ENCODE measurements at regions not wholly inside any gene's neighbourhood (a gene's known extent, or its start where the extent isn't known, plus 50 kb on each side); places are given as distances from the start of the nearest gene placed in this dataset.

DNA sequence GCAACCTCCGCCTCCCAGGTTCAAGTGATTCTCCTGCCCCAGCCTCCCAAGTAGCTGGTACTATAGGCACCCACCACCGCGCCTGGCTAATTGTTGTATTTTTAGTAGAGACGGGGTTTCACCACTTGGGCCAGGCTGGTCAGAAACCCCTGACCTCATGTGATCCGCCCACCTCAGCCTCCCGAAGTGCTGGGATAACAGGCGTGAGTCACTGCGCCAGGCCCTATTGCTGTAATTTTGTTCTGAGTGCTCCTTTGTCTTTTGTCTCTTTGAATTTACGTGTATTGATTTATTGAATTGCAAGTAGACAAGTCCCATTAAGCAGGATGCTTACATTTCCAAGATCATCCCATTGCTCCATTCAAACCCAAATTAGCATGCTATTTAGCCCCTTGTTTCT, 186.7 kb downstream of the MSX2 start:
- H3K36me3 ChIP-seq (replicated peaks in 1 of 2; ENCODE audit: control insufficient read depth in 1 of 2, insufficient read depth in 2 of 2, low read length in 1 of 2) = no peaks in the 10 kb centered on the region
- H3F3A ChIP-seq (replicated peaks; ENCODE audit: insufficient read depth) = no peaks in the 10 kb centered on the region
- no peaks in the 10 kb centered on the region for H3K9me2 ChIP-seq
- no peak overlapping the region for H2AFZ ChIP-seq (ENCODE audit: low read depth)
- no peak overlapping the region for H3K9ac ChIP-seq
- WGBS (ENCODE audit: low lambda C conversion rate) = 74% methylated on average over 9 of the region's 9 CpGs
- H3K4me2 ChIP-seq = no peak overlapping the region
- H3K27me3 ChIP-seq (ENCODE audit: insufficient read depth) = no peaks in the 10 kb centered on the region
- ChIA-PET CTCF (interaction anchor here (0.8 to 7.3 kb wide), 15 partner anchors 9 to 475 kb away, joined by 3 to 69 read pairs (median 4); no protein-coding TSS in a partner anchor), POLR2A (no interaction called here)
- no peaks in the 10 kb centered on the region for H3K4me1 ChIP-seq (ENCODE audit: control insufficient read depth in 1 of 2, insufficient read depth in 2 of 2, low read depth in 1 of 2, low read length in 1 of 2)
- no peak for DNase-seq
- H3K79me2 ChIP-seq (ENCODE audit: insufficient read depth) = no peaks in the 10 kb centered on the region
- TF ChIP-seq EP300 (IDR thresholded peaks at IDR 0.05; ENCODE audit: borderline replicate concordance in 1 of 2, low read depth in 1 of 2, low read length in 1 of 2) = no peak
- no peak for TF ChIP-seq ELF1 (IDR thresholded peaks at IDR 0.05)
- TF ChIP-seq, protein P1, sequence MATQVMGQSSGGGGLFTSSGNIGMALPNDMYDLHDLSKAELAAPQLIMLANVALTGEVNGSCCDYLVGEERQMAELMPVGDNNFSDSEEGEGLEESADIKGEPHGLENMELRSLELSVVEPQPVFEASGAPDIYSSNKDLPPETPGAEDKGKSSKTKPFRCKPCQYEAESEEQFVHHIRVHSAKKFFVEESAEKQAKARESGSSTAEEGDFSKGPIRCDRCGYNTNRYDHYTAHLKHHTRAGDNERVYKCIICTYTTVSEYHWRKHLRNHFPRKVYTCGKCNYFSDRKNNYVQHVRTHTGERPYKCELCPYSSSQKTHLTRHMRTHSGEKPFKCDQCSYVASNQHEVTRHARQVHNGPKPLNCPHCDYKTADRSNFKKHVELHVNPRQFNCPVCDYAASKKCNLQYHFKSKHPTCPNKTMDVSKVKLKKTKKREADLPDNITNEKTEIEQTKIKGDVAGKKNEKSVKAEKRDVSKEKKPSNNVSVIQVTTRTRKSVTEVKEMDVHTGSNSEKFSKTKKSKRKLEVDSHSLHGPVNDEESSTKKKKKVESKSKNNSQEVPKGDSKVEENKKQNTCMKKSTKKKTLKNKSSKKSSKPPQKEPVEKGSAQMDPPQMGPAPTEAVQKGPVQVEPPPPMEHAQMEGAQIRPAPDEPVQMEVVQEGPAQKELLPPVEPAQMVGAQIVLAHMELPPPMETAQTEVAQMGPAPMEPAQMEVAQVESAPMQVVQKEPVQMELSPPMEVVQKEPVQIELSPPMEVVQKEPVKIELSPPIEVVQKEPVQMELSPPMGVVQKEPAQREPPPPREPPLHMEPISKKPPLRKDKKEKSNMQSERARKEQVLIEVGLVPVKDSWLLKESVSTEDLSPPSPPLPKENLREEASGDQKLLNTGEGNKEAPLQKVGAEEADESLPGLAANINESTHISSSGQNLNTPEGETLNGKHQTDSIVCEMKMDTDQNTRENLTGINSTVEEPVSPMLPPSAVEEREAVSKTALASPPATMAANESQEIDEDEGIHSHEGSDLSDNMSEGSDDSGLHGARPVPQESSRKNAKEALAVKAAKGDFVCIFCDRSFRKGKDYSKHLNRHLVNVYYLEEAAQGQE (IDR thresholded peaks at IDR 0.05; ENCODE audit: low read depth, low read length) = no peak
- TF ChIP-seq RXRA (IDR thresholded peaks at IDR 0.05; ENCODE audit: borderline replicate concordance, low read depth) = no peak
- no peak for TF ChIP-seq MEF2A (IDR thresholded peaks at IDR 0.05; ENCODE audit: borderline replicate concordance, low read depth)
- no peak for TF ChIP-seq TCF12 (IDR thresholded peaks at IDR 0.05)
- no peak for TF ChIP-seq GATA2 (CRISPR knock-in tag; IDR thresholded peaks at IDR 0.05)
- TF ChIP-seq YY1 (IDR thresholded peaks at IDR 0.05; ENCODE audit: low read depth) = no peak
- TF ChIP-seq FOSL2 (IDR thresholded peaks at IDR 0.05; ENCODE audit: borderline replicate concordance, low read depth) = no peak
- no peak overlapping the region for H3K27ac ChIP-seq (ENCODE audit: low read depth in 2 of 2, low read length in 1 of 2)
- H4K20me1 ChIP-seq (ENCODE audit: insufficient read depth) = no peaks in the 10 kb centered on the region
- H3K4me3 ChIP-seq (ENCODE audit: low read depth in 2 of 2, low read length in 1 of 2) = no peak overlapping the region
- H3K9me3 ChIP-seq = no peaks in the 10 kb centered on the region

DNA sequence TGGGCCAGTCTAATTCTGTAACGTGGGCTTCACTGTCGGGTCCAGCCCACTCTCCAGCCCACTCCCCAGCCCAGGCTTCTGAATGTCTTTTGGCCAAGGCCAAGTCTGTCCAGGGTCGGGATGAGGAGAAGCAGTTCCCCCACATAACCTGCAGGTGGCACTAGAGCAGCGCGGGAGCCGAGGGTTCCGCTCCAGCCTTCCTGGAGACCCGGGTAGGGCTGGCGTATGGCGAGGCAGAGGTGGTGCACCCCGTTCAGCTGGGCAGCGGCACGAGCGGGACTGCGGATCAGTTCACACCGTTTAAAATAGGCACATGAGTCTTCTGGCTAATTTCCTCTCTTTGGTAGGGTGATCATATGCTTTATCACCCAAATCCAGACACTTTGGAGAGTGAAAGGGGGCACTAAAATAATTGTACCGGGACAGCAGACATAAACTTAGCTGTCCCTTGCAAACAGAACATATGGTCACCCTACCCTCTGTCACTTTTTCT, 185.9 kb downstream of the MSX2 start:
- H3F3A ChIP-seq (replicated peaks; ENCODE audit: insufficient read depth) = no peaks in the 10 kb centered on the region
- H3K79me2 ChIP-seq (ENCODE audit: insufficient read depth) = no peaks in the 10 kb centered on the region
- 6% methylated on average over 9 of the region's 17 CpGs for WGBS (ENCODE audit: low lambda C conversion rate)
- H3K4me1 ChIP-seq (ENCODE audit: control insufficient read depth in 1 of 2, insufficient read depth in 2 of 2, low read depth in 1 of 2, low read length in 1 of 2) = no peaks in the 10 kb centered on the region
- no peaks in the 10 kb centered on the region for H3K36me3 ChIP-seq (replicated peaks in 1 of 2; ENCODE audit: control insufficient read depth in 1 of 2, insufficient read depth in 2 of 2, low read length in 1 of 2)
- peak; percentile 90 for DNase-seq
- ChIA-PET CTCF (interaction anchor here (0.6 to 7.3 kb wide), 27 partner anchors 8 to 562 kb away, joined by 3 to 69 read pairs (median 4); no protein-coding TSS in a partner anchor), POLR2A (no interaction called here)
- no peaks in the 10 kb centered on the region for H3K27me3 ChIP-seq (ENCODE audit: insufficient read depth)
- H3K9ac ChIP-seq = no peak overlapping the region
- no peak overlapping the region for H2AFZ ChIP-seq (ENCODE audit: low read depth)
- H3K4me3 ChIP-seq (ENCODE audit: low read depth in 2 of 2, low read length in 1 of 2) = peak overlapping the region in 1 of 2 experiments; percentile 43; a peak in 1 of 4 replicates
- H3K27ac ChIP-seq (ENCODE audit: low read depth in 2 of 2, low read length in 1 of 2) = no peak overlapping the region
- no peaks in the 10 kb centered on the region for H3K9me2 ChIP-seq
- no peak overlapping the region for H3K4me2 ChIP-seq
- no peaks in the 10 kb centered on the region for H3K9me3 ChIP-seq
- H4K20me1 ChIP-seq (ENCODE audit: insufficient read depth) = no peaks in the 10 kb centered on the region
- TF ChIP-seq, protein P1 (IDR thresholded peaks at IDR 0.05; ENCODE audit: low read depth, low read length) = no peak
- TF ChIP-seq MXI1 (IDR thresholded peaks at IDR 0.05; ENCODE audit: low read depth, low read length) (no peak), TAF1 (IDR thresholded peaks at IDR 0.05; ENCODE audit: borderline replicate concordance, low read depth, low read length) (no peak), JUND (IDR thresholded peaks at IDR 0.05) (no peak), TEAD4 (IDR thresholded peaks at IDR 0.05; ENCODE audit: borderline replicate concordance, insufficient read depth) (no peak), NRF1 (IDR thresholded peaks at IDR 0.05; ENCODE audit: low read depth, low read length) (no peak), EP300 (IDR thresholded peaks at IDR 0.05; ENCODE audit: borderline replicate concordance in 1 of 2, low read depth in 1 of 2, low read length in 1 of 2) (no peak), FOXJ3 (CRISPR knock-in tag; IDR thresholded peaks at IDR 0.05) (no peak)
- TF ChIP-seq, protein P2, sequence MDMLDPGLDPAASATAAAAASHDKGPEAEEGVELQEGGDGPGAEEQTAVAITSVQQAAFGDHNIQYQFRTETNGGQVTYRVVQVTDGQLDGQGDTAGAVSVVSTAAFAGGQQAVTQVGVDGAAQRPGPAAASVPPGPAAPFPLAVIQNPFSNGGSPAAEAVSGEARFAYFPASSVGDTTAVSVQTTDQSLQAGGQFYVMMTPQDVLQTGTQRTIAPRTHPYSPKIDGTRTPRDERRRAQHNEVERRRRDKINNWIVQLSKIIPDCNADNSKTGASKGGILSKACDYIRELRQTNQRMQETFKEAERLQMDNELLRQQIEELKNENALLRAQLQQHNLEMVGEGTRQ (IDR thresholded peaks at IDR 0.05; ENCODE audit: borderline replicate concordance, low read depth, low read length) = no peak
- TF ChIP-seq, protein P3, sequence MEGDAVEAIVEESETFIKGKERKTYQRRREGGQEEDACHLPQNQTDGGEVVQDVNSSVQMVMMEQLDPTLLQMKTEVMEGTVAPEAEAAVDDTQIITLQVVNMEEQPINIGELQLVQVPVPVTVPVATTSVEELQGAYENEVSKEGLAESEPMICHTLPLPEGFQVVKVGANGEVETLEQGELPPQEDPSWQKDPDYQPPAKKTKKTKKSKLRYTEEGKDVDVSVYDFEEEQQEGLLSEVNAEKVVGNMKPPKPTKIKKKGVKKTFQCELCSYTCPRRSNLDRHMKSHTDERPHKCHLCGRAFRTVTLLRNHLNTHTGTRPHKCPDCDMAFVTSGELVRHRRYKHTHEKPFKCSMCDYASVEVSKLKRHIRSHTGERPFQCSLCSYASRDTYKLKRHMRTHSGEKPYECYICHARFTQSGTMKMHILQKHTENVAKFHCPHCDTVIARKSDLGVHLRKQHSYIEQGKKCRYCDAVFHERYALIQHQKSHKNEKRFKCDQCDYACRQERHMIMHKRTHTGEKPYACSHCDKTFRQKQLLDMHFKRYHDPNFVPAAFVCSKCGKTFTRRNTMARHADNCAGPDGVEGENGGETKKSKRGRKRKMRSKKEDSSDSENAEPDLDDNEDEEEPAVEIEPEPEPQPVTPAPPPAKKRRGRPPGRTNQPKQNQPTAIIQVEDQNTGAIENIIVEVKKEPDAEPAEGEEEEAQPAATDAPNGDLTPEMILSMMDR (IDR thresholded peaks at IDR 0.05) = peak; percentile 75
- TF ChIP-seq, protein P4, sequence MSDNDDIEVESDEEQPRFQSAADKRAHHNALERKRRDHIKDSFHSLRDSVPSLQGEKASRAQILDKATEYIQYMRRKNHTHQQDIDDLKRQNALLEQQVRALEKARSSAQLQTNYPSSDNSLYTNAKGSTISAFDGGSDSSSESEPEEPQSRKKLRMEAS (IDR thresholded peaks at IDR 0.05; ENCODE audit: low read depth) = no peak

All from SK-N-SH (cell line).